HT-29 (cell line): ENCODE measurements at regions not wholly inside any gene's neighbourhood (a gene's known extent, or its start where the extent isn't known, plus 50 kb on each side); places are given as distances from the start of the nearest gene placed in this dataset.
"Not testable (repeated sequence)": the region's sequence is repeated elsewhere in the genome, so short reads cannot be mapped to it uniquely, and the experiment has no call there.

Experiments
- DNase-seq: peaks from one replicate; pipeline ENCODE4 v3.0.0-alpha.2; 2015; ENCODE audit warnings: low spot score

GRCh38 chr10:17538941-17539340, 78.2 kb downstream of the HACD1 start:
- DNase-seq, result no peak

DNA sequence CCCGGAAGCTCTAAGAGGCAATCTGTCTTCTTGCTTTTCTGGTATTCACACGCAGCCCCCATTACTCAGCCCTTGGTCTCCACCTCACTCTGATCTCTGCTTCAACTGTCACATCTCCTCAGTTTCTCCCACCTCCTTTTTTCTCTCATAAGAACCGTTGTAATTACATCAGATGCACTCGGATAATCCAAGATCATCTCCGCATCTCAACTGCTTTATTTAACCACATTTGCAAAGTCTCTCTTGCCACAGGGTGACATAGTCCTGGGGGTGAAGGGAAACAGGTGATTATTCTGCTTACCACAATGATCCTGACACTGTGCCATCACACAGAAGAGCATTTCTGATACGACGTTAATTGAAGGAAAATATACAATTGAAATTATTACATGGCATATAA, 79.9 kb downstream of the HACD1 start:
- no peak for DNase-seq

- no peak for DNase-seq
These were observed 81.0 kb downstream of the HACD1 start for GRCh38 chr10:17536221-17536620.

GRCh38 chr10:17533731-17534130, 79.3 kb upstream of the ST8SIA6 start:
- DNase-seq, result no peak

- no peak for DNase-seq
These were observed 74.0 kb upstream of the ST8SIA6 start for GRCh38 chr10:17528306-17528862.

DNA sequence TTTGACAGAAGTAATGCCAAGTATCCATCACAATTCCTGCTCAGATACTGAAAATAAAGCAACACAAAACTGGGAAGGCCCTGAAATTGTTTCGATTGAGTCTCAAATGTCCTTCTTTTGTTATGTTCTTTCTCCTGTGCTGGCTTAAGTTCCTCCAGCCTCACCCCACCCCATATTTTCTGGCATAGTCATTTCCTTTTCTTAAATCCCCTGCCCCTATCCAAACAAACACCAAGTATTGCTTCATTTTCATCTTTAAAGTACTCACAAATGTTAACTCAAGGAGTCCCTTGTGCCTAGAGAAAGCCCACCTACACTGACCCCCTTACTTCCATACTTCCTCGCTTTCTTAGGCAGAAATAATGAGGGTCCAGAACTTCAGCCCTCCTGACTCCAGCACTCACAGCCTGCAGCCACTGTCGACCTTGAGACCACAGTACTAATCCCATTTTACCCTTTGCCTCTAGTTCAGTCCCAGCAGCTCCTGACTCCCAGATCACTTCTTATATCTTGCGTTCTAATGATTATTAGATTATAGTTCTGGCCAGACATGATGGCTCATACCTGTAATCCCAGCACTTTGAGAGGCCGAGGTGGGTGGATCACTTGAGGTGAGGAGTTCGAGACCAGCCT, 73.2 kb upstream of the ST8SIA6 start:
- DNase-seq, result no peak

GRCh38 chr10:17526571-17526970, 72.2 kb upstream of the ST8SIA6 start:
- DNase-seq, result not testable (repeated sequence)

DNA sequence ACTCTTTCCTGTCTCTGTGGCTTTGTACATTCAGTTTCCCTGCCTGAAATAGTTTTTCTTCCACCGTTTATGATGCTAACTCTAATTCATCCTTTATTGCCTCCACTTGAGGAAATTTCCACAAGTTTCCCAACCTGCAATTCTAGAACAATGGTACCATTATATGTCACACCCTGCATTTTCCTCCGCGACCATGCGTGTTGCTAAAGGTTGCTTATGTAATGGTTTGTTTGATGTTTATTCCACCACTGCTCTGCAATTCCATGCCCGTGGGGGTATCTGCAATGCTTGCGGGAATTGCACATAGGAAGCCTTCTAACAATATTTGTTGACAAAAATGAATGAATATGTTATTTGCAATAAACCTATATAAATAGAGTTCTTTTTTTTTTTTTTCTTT, 69.5 kb upstream of the ST8SIA6 start:
- DNase-seq, result no peak

DNA sequence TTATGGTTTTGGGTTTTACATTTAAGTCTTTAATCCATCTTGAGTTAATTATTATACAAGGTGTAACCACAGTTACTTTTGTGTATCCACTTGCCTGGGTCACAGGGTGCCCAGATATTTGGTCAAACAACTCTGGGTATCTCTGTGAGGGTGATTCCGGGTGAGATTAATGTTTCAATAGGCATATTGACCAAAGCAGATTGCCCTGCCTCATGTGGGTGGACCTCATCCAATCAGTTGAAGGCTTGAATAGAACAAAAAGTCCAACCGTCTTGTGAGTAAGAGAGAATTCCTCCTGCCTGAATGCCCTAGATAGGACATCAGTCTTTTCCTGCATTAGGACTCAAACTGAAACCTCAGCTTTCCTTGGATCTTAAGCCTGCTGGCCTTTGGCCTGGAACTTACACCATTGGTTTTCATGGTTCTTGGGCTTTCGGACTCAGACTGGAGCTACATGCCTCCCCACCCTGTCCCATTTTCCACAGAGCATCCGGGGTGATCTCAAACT, 68.9 kb upstream of the ST8SIA6 start:
- no peak for DNase-seq

DNA sequence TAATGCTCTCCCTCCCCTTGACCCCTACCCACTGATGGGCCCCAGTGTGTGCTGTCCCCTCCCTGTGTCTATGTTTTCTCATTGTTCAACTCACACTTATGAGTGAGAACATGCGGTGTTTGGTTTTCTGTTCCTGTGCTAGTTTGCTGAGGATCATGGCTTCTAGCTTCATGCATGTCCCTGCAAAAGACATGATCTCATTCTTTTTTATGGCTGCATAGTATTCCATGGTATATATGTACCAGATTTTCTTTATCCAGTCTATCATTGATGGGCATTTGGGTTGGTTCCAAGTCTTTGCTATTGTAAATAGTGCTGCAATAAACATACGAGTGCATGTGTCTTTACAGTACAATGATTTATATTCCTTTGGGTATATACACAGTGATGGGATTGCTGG, 67.9 kb upstream of the ST8SIA6 start:
- not testable (repeated sequence) for DNase-seq

- DNase-seq, result no peak
These were observed 65.1 kb upstream of the ST8SIA6 start for GRCh38 chr10:17519457-17519856.

GRCh38 chr10:17518338-17518737, 63.9 kb upstream of the ST8SIA6 start:
- DNase-seq, result no peak

- DNase-seq, result no peak
These were observed 62.0 kb upstream of the ST8SIA6 start for GRCh38 chr10:17516376-17516775.

DNA sequence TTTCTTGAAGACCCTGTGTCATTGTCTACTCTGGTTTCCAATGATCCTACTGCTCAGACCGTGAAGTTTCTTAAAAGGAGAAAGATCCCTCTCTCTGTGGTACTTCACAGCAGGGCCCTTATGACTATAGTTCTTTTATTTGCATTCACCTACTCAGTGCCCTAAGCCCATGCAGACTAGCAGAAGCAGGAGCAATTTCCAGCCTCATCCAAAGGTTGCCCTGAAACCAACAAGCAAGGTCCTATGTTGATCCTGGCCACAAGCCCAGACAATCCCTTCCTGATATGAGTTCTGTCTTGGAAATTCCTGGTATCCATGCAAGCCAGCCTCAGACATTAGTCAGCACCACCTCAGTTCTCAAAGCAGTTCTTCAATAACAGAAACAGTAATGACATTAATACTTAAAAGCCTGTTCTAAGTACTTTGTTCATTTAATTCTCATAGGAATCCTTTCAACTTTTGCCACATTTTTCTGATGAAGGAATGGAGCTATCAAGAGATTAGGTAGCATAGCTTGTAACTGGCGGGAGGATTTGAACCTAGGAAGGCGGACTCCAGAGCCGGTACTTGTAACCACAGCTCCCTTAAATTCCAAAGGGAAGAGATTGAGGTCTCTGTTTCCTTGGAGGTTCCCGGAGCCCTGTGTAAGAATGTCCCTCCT, 58.1 kb upstream of the ST8SIA6 start:
- DNase-seq, result peak; percentile 64

GRCh38 chr10:17510242-17510908, 56.0 kb upstream of the ST8SIA6 start:
- no peak for DNase-seq

GRCh38 chr10:17507538-17507937, 53.1 kb upstream of the ST8SIA6 start:
- DNase-seq, result no peak

GRCh38 chr10:17506856-17507471, 52.6 kb upstream of the ST8SIA6 start:
- DNase-seq, result no peak

GRCh38 chr10:17506390-17506789, 52.0 kb upstream of the ST8SIA6 start:
- no peak for DNase-seq

DNA sequence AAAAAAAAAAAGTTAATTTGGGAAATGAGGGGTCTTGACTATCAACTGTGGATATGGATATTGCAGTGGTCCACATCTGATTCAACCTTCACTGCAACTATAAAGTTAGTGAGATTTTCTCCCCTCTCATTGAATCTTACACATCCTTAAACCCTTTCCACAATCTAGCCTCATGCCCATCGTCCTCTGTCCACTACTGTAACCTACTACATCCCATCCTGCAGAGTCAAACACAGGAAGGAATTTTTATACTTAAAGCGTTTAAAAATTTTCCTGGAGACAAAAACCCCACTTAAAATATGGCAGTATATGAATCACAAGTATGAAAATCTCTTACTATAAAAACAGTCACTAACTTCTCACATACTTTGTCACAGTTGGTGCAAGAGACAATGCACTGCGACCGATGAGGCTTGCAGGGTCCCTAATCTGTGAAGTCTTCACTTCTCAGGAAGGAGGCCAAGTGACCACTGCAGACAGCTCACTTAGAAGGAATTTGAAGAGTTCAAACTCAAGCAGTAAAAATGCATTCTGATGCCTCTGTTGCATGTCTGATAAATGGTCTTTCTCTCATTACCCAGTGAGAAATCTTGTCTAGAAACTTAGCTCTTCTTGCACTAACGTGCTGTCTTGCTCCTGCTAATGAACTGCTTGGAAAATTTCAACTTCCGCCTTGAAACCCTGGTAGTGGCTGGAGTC, 50.3 kb upstream of the ST8SIA6 start:
- no peak for DNase-seq
